Keratinocyte (primary cell): ENCODE measurements at regions not wholly inside any gene's neighbourhood (a gene's known extent, or its start where the extent isn't known, plus 50 kb on each side); places are given as distances from the start of the nearest gene placed in this dataset.

Experiments
- DNase-seq: peaks from one replicate; pipeline ENCODE4 v3.0.0-alpha.2; 2011; ENCODE audit warnings: low read depth, missing footprints, low spot score
- FAIRE-seq: peaks from 2 replicates; lab custom pipeline; 2011; peaks lifted over from hg19 to GRCh38; lab: Jason Lieb, UNC
- H2AFZ ChIP-seq: 2 replicates; pipeline ENCODE4 v1.6.0; 2012; ENCODE audit warnings: low read length, control low read depth, inconsistent platforms; ENCODE audit not compliant: control insufficient read depth
- H3K27ac ChIP-seq: 2 replicates; pipeline ENCODE4 v1.5.1; 2011; ENCODE audit warnings: low read length; ENCODE audit not compliant: control insufficient read depth, insufficient read depth
- H3K27me3 ChIP-seq: 3 replicates; pipeline ENCODE4 v1.6.0; 2011; ENCODE audit warnings: low read length; ENCODE audit not compliant: control insufficient read depth, insufficient read depth; ENCODE audit errors: extremely low read depth
- H3K36me3 ChIP-seq, 2 experiments: 2 replicates in 1 of 2; 3 replicates in 1 of 2; pipeline ENCODE4 v1.5.1; 2011; ENCODE audit warnings: low read length in 2 of 2, mild to moderate bottlenecking in 1 of 2; ENCODE audit not compliant: control insufficient read depth in 2 of 2, insufficient read depth in 2 of 2; ENCODE audit errors: extremely low read depth in 1 of 2
- H3K4me1 ChIP-seq: 3 replicates; pipeline ENCODE4 v1.5.1; 2011; ENCODE audit warnings: low read length; ENCODE audit not compliant: control insufficient read depth, insufficient read depth; ENCODE audit errors: extremely low read depth
- H3K4me2 ChIP-seq: 3 replicates; pipeline ENCODE4 v1.6.0; 2011; ENCODE audit warnings: low read depth, low read length; ENCODE audit not compliant: control insufficient read depth, insufficient read depth; ENCODE audit errors: extremely low read depth
- H3K4me3 ChIP-seq, 3 experiments: fragments of 200-600 bp in 1 of 3; sonication (generic) in 1 of 3; 2 replicates in 2 of 3; 3 replicates in 1 of 3; pipeline ENCODE4 v1.5.1; 2011 to 2016; ENCODE audit warnings: low read length in 3 of 3, mild to moderate bottlenecking in 3 of 3, control low read depth in 2 of 3, inconsistent platforms in 1 of 3, low read depth in 1 of 3, mixed read lengths in 1 of 3, mixed run types in 1 of 3, moderate library complexity in 1 of 3; ENCODE audit not compliant: control insufficient read depth in 2 of 3, insufficient read depth in 2 of 3; ENCODE audit errors: extremely low read depth in 1 of 3
- H3K79me2 ChIP-seq: 2 replicates; pipeline ENCODE4 v1.6.0; 2012; ENCODE audit warnings: low read length; ENCODE audit not compliant: control insufficient read depth, insufficient read depth
- H3K9ac ChIP-seq: 3 replicates; pipeline ENCODE4 v1.6.0; 2011; ENCODE audit warnings: low read length; ENCODE audit not compliant: control insufficient read depth, insufficient read depth; ENCODE audit errors: extremely low read depth
- H3K9me1 ChIP-seq: 3 replicates; pipeline ENCODE4 v1.6.0; 2011; ENCODE audit warnings: low read length; ENCODE audit not compliant: control insufficient read depth, insufficient read depth; ENCODE audit errors: extremely low read depth
- H3K9me3 ChIP-seq: 2 replicates; pipeline ENCODE4 v1.5.1; 2012; ENCODE audit warnings: low read depth, low read length; ENCODE audit not compliant: control insufficient read depth
- H4K20me1 ChIP-seq: 3 replicates; pipeline ENCODE4 v1.6.0; 2011; ENCODE audit warnings: low read length; ENCODE audit not compliant: control insufficient read depth, insufficient read depth; ENCODE audit errors: extremely low read depth
- EZH2 ChIP-seq: IDR thresholded peaks from one replicate; pipeline ENCODE4 v1.6.1; 2012; ENCODE audit warnings: inconsistent platforms, mild to moderate bottlenecking, low read length, moderate library complexity
- dilution Hi-C: fragments of 300-500 bp; cut with MboI; formaldehyde crosslinking; loops from one replicate; pipeline ENCODE4 v1.7.0; 2020; ENCODE audit warnings: low sequenced_read_pairs; ENCODE audit not compliant: extremely low pct_ligation_motif_present
- TF ChIP-seq, protein P1 (sequence below), 3 experiments: IDR thresholded peaks in 1 of 3; conservative IDR thresholded peaks in 1 of 3; optimal IDR thresholded peaks in 1 of 3; 2 replicates in 2 of 3; 3 replicates in 1 of 3; pipeline versions ENCODE3 to v1.5.1; 2011; ENCODE audit warnings: low read length in 3 of 3, mild to moderate bottlenecking in 3 of 3, moderate library complexity in 2 of 3, control low read depth in 1 of 3, inconsistent platforms in 1 of 3; ENCODE audit not compliant: insufficient read depth in 2 of 3; ENCODE audit errors: extremely low read depth in 1 of 3

DNA sequence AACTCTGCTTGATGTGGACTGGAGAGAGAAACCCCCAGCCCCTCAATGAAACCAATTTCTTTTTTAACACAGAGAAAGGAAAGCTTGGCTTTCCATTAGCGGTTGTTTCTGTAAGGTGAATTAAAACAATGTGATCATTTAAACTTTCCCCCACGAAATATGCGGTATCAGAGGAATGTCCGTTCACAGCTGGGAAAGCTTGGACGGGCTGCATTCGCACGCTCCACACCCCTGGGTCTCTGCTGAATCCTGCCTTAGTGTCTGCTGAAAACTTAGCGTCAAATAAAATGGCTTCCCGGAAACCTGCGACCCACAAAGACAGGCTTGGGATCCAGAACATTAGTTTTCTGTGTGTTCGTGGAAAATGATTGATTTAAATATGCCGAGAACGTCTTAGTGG, 71.7 kb downstream of the C16orf95 start:
- Histone ChIP-seq H3K36me3 (no peaks in the 10 kb centered on the region), H3K9me3 (no peaks in the 10 kb centered on the region), H3K27me3 (no peaks in the 10 kb centered on the region), H3K9ac (no peak overlapping the region), H3K4me3 (no peak overlapping the region), H2AFZ (no peak overlapping the region), H3K27ac (no peak overlapping the region), H3K79me2 (no peaks in the 10 kb centered on the region), H3K4me2 (no peak overlapping the region), H3K4me1 (peaks cover 8% of the 10 kb centered on the region), H4K20me1 (no peaks in the 10 kb centered on the region), H3K9me1 (no peaks in the 10 kb centered on the region)
- FAIRE-seq (no peak), DNase-seq (no peak)
- dilution Hi-C loops, result no loop called here
- TF ChIP-seq, protein P1, sequence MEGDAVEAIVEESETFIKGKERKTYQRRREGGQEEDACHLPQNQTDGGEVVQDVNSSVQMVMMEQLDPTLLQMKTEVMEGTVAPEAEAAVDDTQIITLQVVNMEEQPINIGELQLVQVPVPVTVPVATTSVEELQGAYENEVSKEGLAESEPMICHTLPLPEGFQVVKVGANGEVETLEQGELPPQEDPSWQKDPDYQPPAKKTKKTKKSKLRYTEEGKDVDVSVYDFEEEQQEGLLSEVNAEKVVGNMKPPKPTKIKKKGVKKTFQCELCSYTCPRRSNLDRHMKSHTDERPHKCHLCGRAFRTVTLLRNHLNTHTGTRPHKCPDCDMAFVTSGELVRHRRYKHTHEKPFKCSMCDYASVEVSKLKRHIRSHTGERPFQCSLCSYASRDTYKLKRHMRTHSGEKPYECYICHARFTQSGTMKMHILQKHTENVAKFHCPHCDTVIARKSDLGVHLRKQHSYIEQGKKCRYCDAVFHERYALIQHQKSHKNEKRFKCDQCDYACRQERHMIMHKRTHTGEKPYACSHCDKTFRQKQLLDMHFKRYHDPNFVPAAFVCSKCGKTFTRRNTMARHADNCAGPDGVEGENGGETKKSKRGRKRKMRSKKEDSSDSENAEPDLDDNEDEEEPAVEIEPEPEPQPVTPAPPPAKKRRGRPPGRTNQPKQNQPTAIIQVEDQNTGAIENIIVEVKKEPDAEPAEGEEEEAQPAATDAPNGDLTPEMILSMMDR (optimal IDR thresholded peaks at IDR 0.05 in 1 of 3, IDR thresholded peaks at IDR 0.05 in 1 of 3, conservative IDR thresholded peaks at IDR 0.05 in 1 of 3; ENCODE audit: extremely low read depth in 1 of 3, insufficient read depth in 2 of 3, low read length in 3 of 3), result no peak
- no peak for TF ChIP-seq EZH2

DNA sequence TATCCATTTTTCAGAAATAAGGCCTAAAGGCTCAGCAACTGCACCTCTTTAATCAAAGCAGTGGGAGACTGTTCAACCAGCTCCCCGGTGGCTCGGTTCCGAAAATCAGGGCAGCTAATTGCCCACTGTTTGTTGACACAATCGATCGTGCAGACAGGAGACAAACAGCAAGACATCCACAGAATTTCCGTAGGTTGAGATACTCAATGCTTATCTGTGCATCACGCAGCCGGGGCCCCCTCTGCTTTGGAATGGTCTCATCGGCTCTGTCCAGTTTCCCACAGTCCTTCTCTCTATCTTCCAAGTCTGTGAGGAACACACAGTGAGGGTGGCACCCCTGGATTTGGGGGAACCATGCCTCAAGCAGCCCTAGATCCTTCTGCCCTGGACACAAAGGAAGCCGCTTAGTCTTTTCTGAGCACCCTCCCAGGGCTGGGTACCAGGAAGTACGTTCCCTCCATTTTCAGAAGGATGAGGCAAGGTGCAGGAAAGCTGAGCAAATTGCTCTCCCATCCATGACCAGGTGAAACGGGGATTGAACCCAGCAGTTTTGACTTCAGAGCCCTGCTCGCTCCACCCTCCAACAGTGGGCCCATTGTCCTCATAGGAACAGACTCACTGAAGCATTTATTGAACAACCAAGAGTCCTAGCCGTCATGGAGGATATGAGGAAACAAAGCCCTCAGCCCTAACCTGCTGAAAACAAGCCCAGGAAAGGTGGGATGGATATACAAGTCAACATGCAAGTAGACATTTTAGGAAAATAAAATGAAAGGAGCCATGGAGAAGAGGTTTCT, 70.7 kb downstream of the C16orf95 start:
- Histone ChIP-seq H3K79me2 (no peaks in the 10 kb centered on the region), H3K36me3 (no peaks in the 10 kb centered on the region), H4K20me1 (no peaks in the 10 kb centered on the region), H2AFZ (no peak overlapping the region), H3K4me3 (no peak overlapping the region), H3K9ac (no peak overlapping the region), H3K27ac (no peak overlapping the region), H3K4me2 (no peak overlapping the region), H3K27me3 (no peaks in the 10 kb centered on the region), H3K9me1 (no peaks in the 10 kb centered on the region), H3K4me1 (no peaks in the 10 kb centered on the region), H3K9me3 (no peaks in the 10 kb centered on the region)
- DNase-seq (no peak), FAIRE-seq (no peak)
- dilution Hi-C loops, result no loop called here
- TF ChIP-seq, protein P1 (optimal IDR thresholded peaks at IDR 0.05 in 1 of 3, IDR thresholded peaks at IDR 0.05 in 1 of 3, conservative IDR thresholded peaks at IDR 0.05 in 1 of 3; ENCODE audit: extremely low read depth in 1 of 3, insufficient read depth in 2 of 3, low read length in 3 of 3), result no peak
